ENCODE measurements at regions not wholly inside any gene's neighbourhood (a gene's known extent, or its start where the extent isn't known, plus 50 kb on each side); places are given as distances from the start of the nearest gene placed in this dataset.

- DNase-seq (ENCODE audit: low read depth): no peak
Measured at GRCh38 chr9:27749838-27750237, 176.6 kb upstream of the C9orf72 start.

GRCh38 chr9:27750566-27750965, 177.3 kb upstream of the C9orf72 start:
- no peak for DNase-seq (ENCODE audit: low read depth)

DNA sequence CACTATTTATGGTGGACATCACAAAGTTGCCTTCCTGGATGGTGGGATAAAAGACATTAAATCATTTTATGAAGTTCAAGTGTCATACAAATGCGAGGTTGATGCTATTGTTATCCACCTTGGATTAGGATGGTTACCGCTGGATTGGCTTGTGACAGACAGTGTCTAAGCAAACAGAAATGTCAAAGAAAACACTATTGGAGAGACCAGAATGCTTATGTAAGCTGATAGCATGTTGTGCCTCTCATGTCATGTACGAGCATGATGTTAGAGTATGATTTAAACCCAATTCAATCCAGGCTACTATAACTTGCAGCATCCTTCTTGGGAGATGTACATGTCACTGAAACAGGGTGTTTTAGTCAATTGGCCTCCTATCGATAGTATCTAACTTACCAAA, 178.8 kb upstream of the C9orf72 start:
- no peak for DNase-seq (ENCODE audit: low read depth)

DNA sequence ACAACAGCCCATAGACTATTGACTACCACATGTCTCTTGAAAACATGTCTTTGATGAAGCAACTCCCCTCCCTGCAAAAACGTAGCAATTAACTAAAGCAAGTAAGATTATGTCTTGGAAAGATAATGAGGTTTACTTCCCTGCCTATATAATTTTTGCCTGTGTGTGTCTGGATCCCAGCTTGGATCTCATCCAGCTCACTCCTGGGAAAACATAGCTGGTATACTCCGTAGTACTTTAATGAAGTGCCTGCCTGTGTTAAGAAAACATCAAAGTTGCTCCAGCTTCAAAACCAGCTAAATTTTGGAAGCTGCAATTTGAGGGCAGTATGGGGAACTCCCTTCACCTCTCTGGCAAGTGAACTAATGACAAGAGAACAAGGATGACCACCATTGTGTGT, 182.6 kb upstream of the C9orf72 start:
- no peak for DNase-seq (ENCODE audit: low read depth)

DNA sequence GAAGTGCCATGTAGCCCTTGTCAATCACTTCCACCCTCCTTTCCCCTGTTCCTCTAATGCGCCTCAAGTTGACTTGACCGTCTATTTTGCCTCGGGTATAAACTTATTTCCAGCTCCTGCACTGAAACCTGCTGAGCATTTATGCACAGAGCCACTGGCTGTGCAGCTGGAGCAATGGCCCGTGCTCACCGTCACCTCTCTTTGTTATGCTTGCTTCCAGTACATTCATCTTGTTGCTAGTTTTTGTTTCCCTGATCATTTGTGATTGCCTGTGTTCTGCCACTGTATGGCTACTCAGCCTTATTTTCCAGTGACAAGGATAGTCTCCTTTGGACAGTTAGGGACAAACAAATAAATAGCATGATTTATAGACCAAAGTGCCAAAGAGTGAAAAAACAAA, 183.1 kb upstream of the C9orf72 start:
- no peak for DNase-seq (ENCODE audit: low read depth)

- DNase-seq (ENCODE audit: low read depth): peak; percentile 2
Measured at GRCh38 chr9:27763831-27764230, 190.6 kb upstream of the C9orf72 start.

GRCh38 chr9:27765266-27766072, 192.2 kb upstream of the C9orf72 start:
- DNase-seq (ENCODE audit: low read depth): no peak

DNA sequence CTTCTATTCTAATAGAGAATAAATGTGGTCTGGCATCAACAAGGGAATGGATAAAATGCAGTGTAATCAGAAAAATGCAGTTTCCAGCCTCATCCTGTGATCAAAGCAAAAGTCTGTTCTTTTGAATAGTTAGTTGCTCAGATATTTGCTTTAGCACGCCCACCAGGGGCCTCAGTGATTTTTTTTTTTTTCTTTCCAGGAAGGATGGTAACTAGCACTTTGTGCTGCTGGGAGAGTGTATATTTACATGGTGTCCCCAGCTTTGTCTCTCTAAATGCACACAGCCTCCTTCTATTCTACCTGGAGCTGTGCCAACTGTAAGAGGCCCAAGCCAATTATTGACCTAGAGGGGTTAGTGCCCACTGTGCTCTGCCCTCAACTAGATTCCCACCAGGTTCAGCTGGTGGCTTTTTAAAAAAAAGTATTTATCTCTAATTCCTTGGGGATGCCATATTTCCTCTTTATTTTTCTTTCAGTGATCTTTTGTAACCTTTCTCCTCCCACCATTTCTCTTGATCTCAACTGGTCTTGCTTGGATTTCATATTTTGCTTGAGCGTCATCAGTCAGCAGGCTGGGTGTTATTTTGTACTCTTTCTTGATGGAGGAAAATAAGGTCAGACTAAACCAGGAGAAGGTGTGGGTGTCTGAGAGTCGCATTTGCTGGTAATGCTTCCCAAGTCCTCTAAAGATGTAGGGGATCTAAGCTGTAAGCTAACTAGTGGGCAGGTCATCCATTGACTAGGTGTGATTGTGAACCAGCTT, 193.0 kb upstream of the C9orf72 start:
- DNase-seq (ENCODE audit: low read depth): no peak

DNA sequence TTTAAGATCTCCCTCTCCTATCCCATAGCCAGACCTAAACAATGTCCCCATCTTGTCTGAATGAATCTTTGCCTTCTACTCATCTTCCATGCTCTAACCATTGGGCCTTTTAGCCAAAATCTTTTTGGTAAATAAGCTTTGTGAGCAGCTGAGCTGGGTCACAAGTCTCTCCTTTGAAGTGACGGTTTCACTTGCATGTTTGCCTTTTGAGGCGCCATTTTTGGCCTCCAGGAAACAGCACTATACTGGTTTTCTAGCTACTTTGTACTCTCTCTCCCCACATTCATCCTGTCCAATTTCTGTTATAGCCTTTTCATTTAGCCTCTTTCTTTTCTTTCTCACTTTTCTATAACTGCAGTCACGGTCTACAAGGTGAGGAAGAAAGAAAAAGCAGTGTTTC, 195.5 kb upstream of the C9orf72 start:
- no peak for DNase-seq (ENCODE audit: low read depth)

GRCh38 chr9:27770541-27770940, 197.3 kb upstream of the C9orf72 start:
- DNase-seq (ENCODE audit: low read depth): no peak

GRCh38 chr9:27771803-27772545, 198.7 kb upstream of the C9orf72 start:
- no peak for DNase-seq (ENCODE audit: low read depth)

DNA sequence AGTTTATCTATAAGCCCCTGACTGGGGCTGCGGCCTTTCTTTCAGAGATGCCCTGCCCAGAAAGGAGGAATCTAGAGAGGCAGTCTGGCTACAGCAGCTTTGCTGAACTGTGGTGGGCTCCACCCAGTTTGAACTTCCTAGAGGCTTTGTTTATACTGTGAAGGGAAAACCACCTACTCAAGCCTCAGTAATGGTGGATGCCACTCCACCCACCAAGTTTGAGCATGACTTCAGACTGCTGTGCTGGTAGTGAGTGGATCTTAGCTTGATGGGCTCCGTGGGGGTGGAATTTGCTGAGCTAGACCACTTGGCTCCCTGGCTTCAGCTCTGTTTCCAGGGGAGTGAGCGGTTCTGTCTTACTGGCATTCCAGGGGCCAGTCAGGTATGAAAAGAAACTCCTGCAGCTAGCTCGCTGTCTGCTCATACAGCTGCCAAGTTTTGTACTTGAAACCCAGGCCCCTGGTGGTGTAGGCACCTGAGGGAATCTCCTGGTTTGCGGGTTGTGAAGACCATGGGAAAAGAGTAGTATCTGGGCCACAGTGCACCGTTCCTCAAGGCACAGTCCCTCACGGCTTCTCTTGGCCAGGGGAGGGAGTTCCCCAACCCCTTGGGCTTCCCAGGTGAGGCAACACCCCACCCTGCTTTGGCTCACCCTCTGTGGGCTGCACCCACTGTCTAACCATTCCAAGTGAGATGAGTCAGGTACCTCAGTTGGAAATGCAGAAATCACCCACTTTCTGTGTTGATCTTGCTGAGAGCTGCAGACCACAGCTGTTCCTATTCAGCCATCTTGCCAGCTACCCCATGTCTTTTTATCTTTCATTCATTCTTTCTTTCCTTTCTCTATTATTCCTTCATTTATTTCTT, 211.8 kb upstream of the C9orf72 start:
- DNase-seq (ENCODE audit: low read depth): peak; percentile 1

DNA sequence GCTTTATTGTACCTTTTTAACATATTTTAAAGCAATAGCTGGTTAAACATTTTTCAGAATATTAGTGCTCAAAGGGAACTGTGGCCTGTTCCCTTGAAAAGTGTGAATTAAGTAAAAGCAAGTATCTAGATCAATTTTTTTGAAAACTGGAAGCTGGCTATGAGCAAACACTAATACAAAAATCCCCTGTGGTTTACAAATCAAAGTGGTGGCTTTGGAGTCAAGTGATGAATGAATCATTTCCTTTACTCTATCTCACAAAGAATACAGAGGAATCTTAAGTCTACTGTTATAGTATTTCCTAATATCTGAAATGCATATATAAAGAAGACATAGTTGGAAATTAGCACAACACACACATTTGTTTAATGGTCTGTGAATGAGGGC, 212.4 kb upstream of the C9orf72 start:
- DNase-seq (ENCODE audit: low read depth): peak; percentile 7

- DNase-seq (ENCODE audit: low read depth): no peak
Measured at GRCh38 chr9:27787891-27788290, 214.6 kb upstream of the C9orf72 start.

- peak; percentile 13 for DNase-seq (ENCODE audit: low read depth)
Measured at GRCh38 chr9:27791311-27791710, 218.0 kb upstream of the C9orf72 start.

DNA sequence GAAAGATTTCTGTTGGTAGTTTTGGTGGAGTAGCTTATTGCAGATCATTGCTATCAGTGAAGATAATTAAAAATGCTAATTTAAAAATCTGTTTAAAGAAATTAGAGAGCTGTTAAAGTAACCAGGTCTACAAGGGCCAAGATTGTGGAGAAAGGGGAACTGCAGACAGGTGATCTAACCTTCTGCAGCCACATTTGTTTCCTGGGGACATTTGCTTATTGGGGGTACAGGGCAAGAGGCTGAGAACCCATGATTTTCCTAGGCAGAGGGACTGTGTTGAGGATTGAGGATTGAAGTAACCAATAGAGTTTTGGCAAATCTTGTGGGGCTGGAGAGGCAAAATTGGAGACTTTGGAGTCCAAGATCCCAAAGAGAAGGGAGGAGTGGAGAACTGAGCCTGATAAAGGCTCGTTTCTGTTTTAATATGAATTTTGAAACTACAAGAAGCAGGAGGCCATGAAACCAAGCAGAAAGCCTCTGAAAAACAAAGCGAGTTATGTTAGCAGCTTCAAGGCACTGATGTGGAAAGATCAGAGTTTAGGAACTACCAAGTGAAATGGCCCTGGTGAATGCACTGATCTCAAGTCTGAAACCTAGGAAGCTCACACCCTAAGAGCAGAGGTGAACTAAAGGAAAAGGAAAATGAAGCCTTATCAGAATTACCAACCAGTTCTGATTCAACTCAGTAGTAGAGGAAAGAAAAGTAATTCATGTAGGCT, 219.8 kb upstream of the C9orf72 start:
- no peak for DNase-seq (ENCODE audit: low read depth)

GRCh38 chr9:27799326-27799725, 226.0 kb upstream of the C9orf72 start:
- DNase-seq (ENCODE audit: low read depth): no peak

DNA sequence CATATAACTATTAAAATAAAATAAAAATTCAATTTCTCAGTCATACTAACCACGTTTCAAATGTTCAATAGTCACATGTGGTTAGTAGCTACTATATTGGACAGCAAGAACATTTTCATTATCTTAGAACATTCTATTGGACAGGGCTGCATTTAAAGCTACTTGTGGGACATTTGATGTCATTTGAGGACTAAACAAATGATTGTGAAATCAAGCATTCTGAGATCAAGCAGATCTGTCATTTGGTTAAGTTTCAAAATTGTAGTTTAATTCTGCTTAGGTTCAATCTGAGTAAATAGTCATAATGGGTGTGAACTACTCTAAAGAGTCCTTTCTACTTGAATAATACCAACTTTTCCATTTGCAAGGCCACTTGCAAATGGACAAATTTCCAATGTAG, 226.9 kb upstream of the C9orf72 start:
- no peak for DNase-seq (ENCODE audit: low read depth)

- DNase-seq (ENCODE audit: low read depth): no peak
Measured at GRCh38 chr9:27800692-27801370, 227.6 kb upstream of the C9orf72 start.

- DNase-seq (ENCODE audit: low read depth): no peak
Measured at GRCh38 chr9:27801545-27801944, 228.3 kb upstream of the C9orf72 start.
